ENCODE measurements at regions not wholly inside any gene's neighbourhood (a gene's known extent, or its start where the extent isn't known, plus 50 kb on each side); places are given as distances from the start of the nearest gene placed in this dataset.

- DNase-seq: no peak
These were observed 87.7 kb upstream of the LRP1B start for GRCh38 chr2:142218471-142218870.

- no peak for DNase-seq
These were observed 87.0 kb upstream of the LRP1B start for GRCh38 chr2:142217804-142218203.

- DNase-seq: no peak
These were observed 69.2 kb upstream of the LRP1B start for GRCh38 chr2:142200062-142200461.

- no peak for DNase-seq
These were observed 68.3 kb upstream of the LRP1B start for GRCh38 chr2:142199073-142199472.

- DNase-seq: no peak
These were observed 60.0 kb upstream of the LRP1B start for GRCh38 chr2:142190805-142191204.

- DNase-seq: no peak
These were observed 58.7 kb upstream of the LRP1B start for GRCh38 chr2:142189501-142189900.

GRCh38 chr2:142188562-142188961 lies 57.7 kb upstream of the LRP1B start:
- no peak for DNase-seq

GRCh38 chr2:142180820-142181533 lies 50.2 kb upstream of the LRP1B start:
- no peak for DNase-seq
